CD8-positive, alpha-beta memory T cell (primary cell): ENCODE measurements at regions not wholly inside any gene's neighbourhood (a gene's known extent, or its start where the extent isn't known, plus 50 kb on each side); places are given as distances from the start of the nearest gene placed in this dataset.

Experiments
- CTCF ChIA-PET: fragments of 350-600 bp; sonication (Branson Sonifier 250); formaldehyde crosslinking; loops from one replicate; lab custom pipeline; 2021; ENCODE audit warnings: antibody characterized with exemption; lab: Charles Lee
- POLR2A ChIA-PET: fragments of 350-600 bp; sonication (Branson Sonifier 250); formaldehyde crosslinking; loops from one replicate; lab custom pipeline; 2021; ENCODE audit warnings: antibody characterized with exemption; lab: Charles Lee
- DNase-seq, 5 donors: peaks; one replicate each; pipeline versions ENCODE4 v3.0.0 to v3.0.0-alpha.2; 2020 to 2022; ENCODE audit warnings: mixed read lengths in 1 of 5
- H3K27ac ChIP-seq: one replicate; pipeline ENCODE4 v1.7.0; 2013; ENCODE audit warnings: low read depth, mild to moderate bottlenecking, low read length, moderate library complexity
- H3K27me3 ChIP-seq: 2 replicates; pipeline ENCODE4 v1.7.0; 2013; ENCODE audit warnings: low read length, mild to moderate bottlenecking; ENCODE audit not compliant: insufficient read depth, poor library complexity, severe bottlenecking
- H3K36me3 ChIP-seq: 2 replicates; pipeline ENCODE4 v1.7.0; 2013; ENCODE audit warnings: mild to moderate bottlenecking, low read length, moderate library complexity; ENCODE audit not compliant: insufficient read depth
- H3K4me1 ChIP-seq: 2 replicates; pipeline ENCODE4 v1.7.0; 2013; ENCODE audit warnings: mild to moderate bottlenecking, low read length, moderate library complexity; ENCODE audit not compliant: insufficient read depth
- H3K4me3 ChIP-seq: 2 replicates; pipeline ENCODE4 v1.7.0; 2013; ENCODE audit warnings: mild to moderate bottlenecking, low read length
- H3K9me3 ChIP-seq: 2 replicates; pipeline ENCODE4 v1.7.0; 2013; ENCODE audit warnings: mild to moderate bottlenecking, low read length
- H3K27ac Mint-ChIP-seq, 8 donors: one replicate each; pipeline ENCODE4 v1.8.0; 2020 to 2021; ENCODE audit warnings: mixed read lengths in 8 of 8, mild to moderate bottlenecking in 6 of 8, inconsistent platforms in 3 of 8, moderate library complexity in 3 of 8
- H3K27me3 Mint-ChIP-seq, 2 donors: one replicate each; pipeline ENCODE4 v1.8.0; 2020 to 2021; ENCODE audit warnings: mixed read lengths in 2 of 2, mild to moderate bottlenecking in 1 of 2, moderate library complexity in 1 of 2
- H3K36me3 Mint-ChIP-seq, 3 donors: one replicate each; pipeline ENCODE4 v1.8.0; 2020 to 2021; ENCODE audit warnings: mixed read lengths in 3 of 3, inconsistent platforms in 1 of 3, mild to moderate bottlenecking in 1 of 3
- H3K4me1 Mint-ChIP-seq, 3 donors: one replicate each; pipeline ENCODE4 v1.8.0; 2020 to 2021; ENCODE audit warnings: mixed read lengths in 3 of 3, inconsistent platforms in 1 of 3, mild to moderate bottlenecking in 1 of 3
- H3K4me3 Mint-ChIP-seq, 7 donors: one replicate each; pipeline ENCODE4 v1.8.0; 2020 to 2021; ENCODE audit warnings: mixed read lengths in 7 of 7, mild to moderate bottlenecking in 6 of 7, moderate library complexity in 4 of 7, inconsistent platforms in 2 of 7
- H3K9me3 Mint-ChIP-seq, 5 donors: one replicate each; pipeline ENCODE4 v1.8.0; 2020 to 2022; ENCODE audit warnings: mixed read lengths in 5 of 5, mild to moderate bottlenecking in 3 of 5, moderate library complexity in 2 of 5, inconsistent platforms in 1 of 5

GRCh38 chr6:156508126-156508525 lies 269.1 kb upstream of the ARID1B start:
- peaks cover 0 to 4% (median 0%) of the 10 kb centered on the region in 3 donors for H3K4me1 Mint-ChIP-seq
- ChIA-PET CTCF (no interaction called here), POLR2A (no interaction called here)
- no peaks in the 10 kb centered on the region for H3K9me3 Mint-ChIP-seq
- DNase-seq: no peak
- no peak overlapping the region for H3K4me3 Mint-ChIP-seq
- Histone ChIP-seq H3K36me3 (no peaks in the 10 kb centered on the region), H3K27ac (no peak overlapping the region), H3K4me1 (no peaks in the 10 kb centered on the region), H3K4me3 (no peak overlapping the region), H3K27me3 (peaks cover 5% of the 10 kb centered on the region), H3K9me3 (no peaks in the 10 kb centered on the region)
- no peak overlapping the region for H3K27ac Mint-ChIP-seq
- H3K36me3 Mint-ChIP-seq: peaks cover 0 to 2% (median 0%) of the 10 kb centered on the region in 3 donors
- peaks cover 16 to 44% of the 10 kb centered on the region in 2 donors for H3K27me3 Mint-ChIP-seq

GRCh38 chr6:156507656-156508055 lies 269.5 kb upstream of the ARID1B start:
- Histone ChIP-seq H3K9me3 (no peaks in the 10 kb centered on the region), H3K4me3 (no peak overlapping the region), H3K36me3 (no peaks in the 10 kb centered on the region), H3K27me3 (peaks cover 5% of the 10 kb centered on the region), H3K27ac (no peak overlapping the region), H3K4me1 (no peaks in the 10 kb centered on the region)
- ChIA-PET CTCF (no interaction called here), POLR2A (no interaction called here)
- Mint-ChIP-seq H3K27ac (no peak overlapping the region), H3K4me3 (no peak overlapping the region), H3K9me3 (no peaks in the 10 kb centered on the region), H3K27me3 (peaks cover 14 to 46% of the 10 kb centered on the region in 2 donors), H3K4me1 (peaks cover 0 to 4% (median 0%) of the 10 kb centered on the region in 3 donors), H3K36me3 (peaks cover 0 to 2% (median 0%) of the 10 kb centered on the region in 3 donors)
- no peak for DNase-seq

DNA sequence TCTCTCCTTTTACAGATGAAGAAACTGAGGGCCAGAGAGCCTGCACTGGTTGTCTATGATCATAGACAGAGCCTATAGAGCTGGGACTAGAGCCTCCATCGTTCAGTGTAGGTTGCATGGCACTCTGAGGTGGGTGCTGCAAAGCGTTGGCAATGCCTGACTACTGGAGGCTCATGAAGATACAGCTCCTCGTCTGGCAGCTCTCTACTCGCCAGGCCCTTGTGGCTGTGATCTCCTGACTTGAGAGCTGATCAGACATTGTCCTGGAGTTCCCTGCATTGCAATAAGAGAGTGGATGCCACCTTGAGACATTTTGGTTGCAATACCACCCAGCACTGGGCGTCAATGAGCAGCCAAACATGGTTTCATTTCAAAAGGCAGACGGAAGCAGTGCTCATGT lies 270.1 kb upstream of the ARID1B start:
- ChIA-PET CTCF (no interaction called here), POLR2A (no interaction called here)
- Histone ChIP-seq H3K4me3 (no peak overlapping the region), H3K4me1 (no peaks in the 10 kb centered on the region), H3K36me3 (no peaks in the 10 kb centered on the region), H3K27ac (no peak overlapping the region), H3K27me3 (peaks cover 5% of the 10 kb centered on the region), H3K9me3 (no peaks in the 10 kb centered on the region)
- H3K9me3 Mint-ChIP-seq: no peaks in the 10 kb centered on the region
- peaks cover 0 to 2% (median 0%) of the 10 kb centered on the region in 3 donors for H3K36me3 Mint-ChIP-seq
- H3K27ac Mint-ChIP-seq: no peak overlapping the region
- DNase-seq: no peak
- H3K27me3 Mint-ChIP-seq: peaks cover 15 to 47% of the 10 kb centered on the region in 2 donors
- no peak overlapping the region for H3K4me3 Mint-ChIP-seq
- peaks cover 0 to 4% (median 0%) of the 10 kb centered on the region in 3 donors for H3K4me1 Mint-ChIP-seq

- H3K4me1 ChIP-seq: no peaks in the 10 kb centered on the region
- no peak for DNase-seq
- Mint-ChIP-seq H3K4me1 (no peaks in the 10 kb centered on the region), H3K36me3 (peaks cover 0 to 2% (median 0%) of the 10 kb centered on the region in 3 donors), H3K27me3 (peaks cover 12 to 39% of the 10 kb centered on the region in 2 donors), H3K4me3 (no peak overlapping the region), H3K27ac (peak overlapping the region in 1 of 8 donors; percentile 63), H3K9me3 (peaks cover 0 to 2% (median 0%) of the 10 kb centered on the region in 5 donors)
- H3K27me3 ChIP-seq: no peaks in the 10 kb centered on the region
- no peaks in the 10 kb centered on the region for H3K9me3 ChIP-seq
- H3K4me3 ChIP-seq: no peak overlapping the region
- POLR2A ChIA-PET: no interaction called here
- H3K27ac ChIP-seq: no peak overlapping the region
- H3K36me3 ChIP-seq: no peaks in the 10 kb centered on the region
- CTCF ChIA-PET: no interaction called here
These were observed 274.1 kb upstream of the ARID1B start for GRCh38 chr6:156502969-156503504.

DNA sequence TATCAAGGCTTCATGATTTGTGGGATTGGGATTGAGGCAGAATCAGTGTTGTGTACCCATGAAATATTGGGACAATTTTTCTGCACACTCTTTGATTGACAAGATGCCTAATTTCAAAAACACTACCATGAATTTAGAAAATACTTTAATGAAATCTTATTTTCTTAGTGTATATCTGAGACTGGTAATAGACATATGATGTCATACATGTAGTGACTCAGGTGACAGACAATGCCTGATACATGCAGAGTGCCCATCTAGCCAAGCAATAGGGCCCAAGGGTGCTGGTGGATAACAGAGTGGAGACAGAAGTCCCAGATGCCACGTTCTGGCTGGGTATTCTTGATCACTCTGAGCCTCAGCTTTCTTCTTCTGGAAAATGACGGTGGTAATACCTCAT lies 279.6 kb upstream of the ARID1B start:
- Histone ChIP-seq H3K27me3 (no peaks in the 10 kb centered on the region), H3K9me3 (no peaks in the 10 kb centered on the region), H3K4me1 (no peaks in the 10 kb centered on the region), H3K27ac (no peak overlapping the region), H3K4me3 (no peak overlapping the region), H3K36me3 (no peaks in the 10 kb centered on the region)
- ChIA-PET CTCF (no interaction called here), POLR2A (no interaction called here)
- no peak overlapping the region for H3K4me3 Mint-ChIP-seq
- H3K27me3 Mint-ChIP-seq: peaks cover 15 to 38% of the 10 kb centered on the region in 2 donors
- no peak for DNase-seq
- H3K9me3 Mint-ChIP-seq: peaks cover 0 to 2% (median 0%) of the 10 kb centered on the region in 5 donors
- no peak overlapping the region for H3K27ac Mint-ChIP-seq
- H3K4me1 Mint-ChIP-seq: no peaks in the 10 kb centered on the region
- H3K36me3 Mint-ChIP-seq: no peaks in the 10 kb centered on the region

DNA sequence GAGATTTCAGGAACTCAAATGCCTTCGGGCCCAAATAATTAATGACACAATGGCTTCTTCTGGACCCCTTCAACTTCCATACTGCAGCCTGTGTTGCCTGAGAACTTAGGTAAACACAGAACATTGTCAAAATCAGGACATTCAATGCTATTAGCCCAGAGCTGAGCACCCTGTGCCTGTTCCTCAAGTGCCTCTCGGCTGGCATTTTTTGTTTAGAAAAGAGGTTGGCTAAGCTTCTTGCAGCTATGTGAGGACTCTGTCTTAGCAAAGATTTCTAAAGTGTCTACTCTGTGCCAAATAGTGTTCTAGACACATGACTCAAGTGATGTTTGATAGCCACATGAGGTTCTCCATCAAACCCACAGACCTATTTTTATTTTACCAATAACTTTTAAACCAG lies 289.3 kb upstream of the ARID1B start:
- DNase-seq: no peak
- H3K36me3 Mint-ChIP-seq: no peaks in the 10 kb centered on the region
- no peak overlapping the region for H3K27ac ChIP-seq
- H3K9me3 ChIP-seq: no peaks in the 10 kb centered on the region
- no peak overlapping the region for H3K27ac Mint-ChIP-seq
- no peaks in the 10 kb centered on the region for H3K27me3 ChIP-seq
- no peak overlapping the region for H3K4me3 ChIP-seq
- H3K4me1 ChIP-seq: no peaks in the 10 kb centered on the region
- peaks cover 3 to 13% of the 10 kb centered on the region in 2 donors for H3K27me3 Mint-ChIP-seq
- no peaks in the 10 kb centered on the region for H3K36me3 ChIP-seq
- ChIA-PET POLR2A (no interaction called here), CTCF (no interaction called here)
- H3K4me1 Mint-ChIP-seq: no peaks in the 10 kb centered on the region
- no peak overlapping the region for H3K4me3 Mint-ChIP-seq
- H3K9me3 Mint-ChIP-seq: peaks cover 0 to 7% (median 1%) of the 10 kb centered on the region in 5 donors

DNA sequence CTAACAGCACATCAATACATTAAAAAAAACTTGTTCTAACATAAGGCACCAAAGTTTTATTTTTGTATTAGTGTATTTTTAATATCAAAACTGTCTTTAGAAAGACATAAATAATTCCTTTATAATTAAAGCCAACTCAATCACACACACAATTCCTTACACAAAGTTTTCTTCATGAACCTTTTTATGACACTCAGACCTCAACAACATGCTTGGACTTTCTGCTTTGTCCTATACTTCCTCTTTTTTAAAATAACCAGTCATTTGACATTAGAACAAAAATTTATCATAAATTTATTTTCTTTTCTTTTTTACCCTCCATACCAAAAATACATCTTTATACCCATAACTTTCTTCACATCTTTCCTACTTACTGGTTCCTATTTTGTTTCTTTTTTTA lies 292.0 kb upstream of the ARID1B start:
- CTCF ChIA-PET: no interaction called here
- Histone ChIP-seq H3K27me3 (no peaks in the 10 kb centered on the region), H3K27ac (no peak overlapping the region), H3K36me3 (no peaks in the 10 kb centered on the region), H3K9me3 (no peaks in the 10 kb centered on the region), H3K4me3 (no peak overlapping the region), H3K4me1 (no peaks in the 10 kb centered on the region)
- peaks cover 3 to 4% of the 10 kb centered on the region in 2 donors for H3K27me3 Mint-ChIP-seq
- H3K4me1 Mint-ChIP-seq: no peaks in the 10 kb centered on the region
- H3K4me3 Mint-ChIP-seq: no peak overlapping the region
- H3K27ac Mint-ChIP-seq: no peak overlapping the region
- no peaks in the 10 kb centered on the region for H3K36me3 Mint-ChIP-seq
- no peak for DNase-seq
- peaks cover 0 to 7% (median 4%) of the 10 kb centered on the region in 5 donors for H3K9me3 Mint-ChIP-seq
- POLR2A ChIA-PET: no interaction called here

GRCh38 chr6:156474507-156475120 lies 302.6 kb upstream of the ARID1B start:
- Histone ChIP-seq H3K36me3 (no peaks in the 10 kb centered on the region), H3K27ac (no peak overlapping the region), H3K4me3 (no peak overlapping the region), H3K9me3 (no peaks in the 10 kb centered on the region), H3K27me3 (no peaks in the 10 kb centered on the region), H3K4me1 (no peaks in the 10 kb centered on the region)
- CTCF ChIA-PET: no interaction called here
- Mint-ChIP-seq H3K4me3 (no peak overlapping the region), H3K4me1 (no peaks in the 10 kb centered on the region), H3K9me3 (no peaks in the 10 kb centered on the region), H3K27me3 (peaks cover 5 to 21% of the 10 kb centered on the region in 2 donors), H3K27ac (no peak overlapping the region), H3K36me3 (peaks cover 0 to 7% (median 0%) of the 10 kb centered on the region in 3 donors)
- DNase-seq: no peak
- POLR2A ChIA-PET: no interaction called here
